ENCODE measurements at regions not wholly inside any gene's neighbourhood (a gene's known extent, or its start where the extent isn't known, plus 50 kb on each side); places are given as distances from the start of the nearest gene placed in this dataset.
"Not testable (repeated sequence)": the region's sequence is repeated elsewhere in the genome, so short reads cannot be mapped to it uniquely, and the experiment has no call there.

- H3K9me3 ChIP-seq (ENCODE audit: control insufficient read depth, insufficient read depth, low read length) = no peaks in the 10 kb centered on the region
- H3K36me3 ChIP-seq (ENCODE audit: control insufficient read depth, insufficient read depth, low read length) = no peaks in the 10 kb centered on the region
- H3K4me1 ChIP-seq (ENCODE audit: control insufficient read depth, insufficient read depth, low read length) = no peaks in the 10 kb centered on the region
- no peak for DNase-seq (ENCODE audit: low read depth in 4 of 6, low spot score in 6 of 6)
- no peak overlapping the region for H3K27ac ChIP-seq (ENCODE audit: low read depth, low read length)
- H3K4me3 ChIP-seq (ENCODE audit: low read depth, low read length) = no peak overlapping the region
- WGBS (ENCODE audit: insufficient coverage) = no CpG with 5 or more reads among the region's 2 CpGs
- H3K27me3 ChIP-seq (ENCODE audit: control insufficient read depth, insufficient read depth, low read length) = no peaks in the 10 kb centered on the region
Measured at GRCh38 chr14:30348445-30348844, 210.5 kb upstream of the G2E3 start.

- Histone ChIP-seq H3K36me3 (ENCODE audit: control insufficient read depth, insufficient read depth, low read length) (no peaks in the 10 kb centered on the region), H3K4me1 (ENCODE audit: control insufficient read depth, insufficient read depth, low read length) (no peaks in the 10 kb centered on the region), H3K9me3 (ENCODE audit: control insufficient read depth, insufficient read depth, low read length) (no peaks in the 10 kb centered on the region), H3K4me3 (ENCODE audit: low read depth, low read length) (no peak overlapping the region), H3K27ac (ENCODE audit: low read depth, low read length) (no peak overlapping the region), H3K27me3 (ENCODE audit: control insufficient read depth, insufficient read depth, low read length) (no peaks in the 10 kb centered on the region)
- peak in 1 of 6 donors; percentile 55 for DNase-seq (ENCODE audit: low read depth in 4 of 6, low spot score in 6 of 6)
- WGBS (ENCODE audit: insufficient coverage) = 78% methylated on average over 2 of the region's 3 CpGs
Measured at GRCh38 chr14:30349520-30349919, 209.4 kb upstream of the G2E3 start.

- Histone ChIP-seq H3K4me1 (ENCODE audit: control insufficient read depth, insufficient read depth, low read length) (no peaks in the 10 kb centered on the region), H3K9me3 (ENCODE audit: control insufficient read depth, insufficient read depth, low read length) (no peaks in the 10 kb centered on the region), H3K36me3 (ENCODE audit: control insufficient read depth, insufficient read depth, low read length) (no peaks in the 10 kb centered on the region), H3K4me3 (ENCODE audit: low read depth, low read length) (no peak overlapping the region), H3K27me3 (ENCODE audit: control insufficient read depth, insufficient read depth, low read length) (no peaks in the 10 kb centered on the region), H3K27ac (ENCODE audit: low read depth, low read length) (no peak overlapping the region)
- peak in 1 of 6 donors; percentile 79 for DNase-seq (ENCODE audit: low read depth in 4 of 6, low spot score in 6 of 6)
- no CpG with 5 or more reads among the region's 1 CpG for WGBS (ENCODE audit: insufficient coverage)
Measured at GRCh38 chr14:30354439-30354838, 204.5 kb upstream of the G2E3 start.

- no peak for DNase-seq (ENCODE audit: low read depth in 4 of 6, low spot score in 6 of 6)
- Histone ChIP-seq H3K27me3 (ENCODE audit: control insufficient read depth, insufficient read depth, low read length) (no peaks in the 10 kb centered on the region), H3K4me3 (ENCODE audit: low read depth, low read length) (no peak overlapping the region), H3K4me1 (ENCODE audit: control insufficient read depth, insufficient read depth, low read length) (no peaks in the 10 kb centered on the region), H3K9me3 (ENCODE audit: control insufficient read depth, insufficient read depth, low read length) (no peaks in the 10 kb centered on the region), H3K36me3 (ENCODE audit: control insufficient read depth, insufficient read depth, low read length) (no peaks in the 10 kb centered on the region), H3K27ac (ENCODE audit: low read depth, low read length) (no peak overlapping the region)
- WGBS (ENCODE audit: insufficient coverage) = 80% methylated on average over 1 of the region's 5 CpGs
Measured at GRCh38 chr14:30355431-30355913, 203.5 kb upstream of the G2E3 start.

GRCh38 chr14:30356438-30357202 lies 202.3 kb upstream of the G2E3 start:
- H3K27me3 ChIP-seq (ENCODE audit: control insufficient read depth, insufficient read depth, low read length) = no peaks in the 10 kb centered on the region
- no peaks in the 10 kb centered on the region for H3K36me3 ChIP-seq (ENCODE audit: control insufficient read depth, insufficient read depth, low read length)
- no peaks in the 10 kb centered on the region for H3K4me1 ChIP-seq (ENCODE audit: control insufficient read depth, insufficient read depth, low read length)
- WGBS (ENCODE audit: insufficient coverage) = 57% methylated on average over 1 of the region's 7 CpGs
- H3K4me3 ChIP-seq (ENCODE audit: low read depth, low read length) = no peak overlapping the region
- no peaks in the 10 kb centered on the region for H3K9me3 ChIP-seq (ENCODE audit: control insufficient read depth, insufficient read depth, low read length)
- peak in 1 of 6 donors; percentile 23 for DNase-seq (ENCODE audit: low read depth in 4 of 6, low spot score in 6 of 6)
- no peak overlapping the region for H3K27ac ChIP-seq (ENCODE audit: low read depth, low read length)

GRCh38 chr14:30357791-30358190 lies 201.2 kb upstream of the G2E3 start:
- Histone ChIP-seq H3K36me3 (ENCODE audit: control insufficient read depth, insufficient read depth, low read length) (no peaks in the 10 kb centered on the region), H3K4me1 (ENCODE audit: control insufficient read depth, insufficient read depth, low read length) (no peaks in the 10 kb centered on the region), H3K27me3 (ENCODE audit: control insufficient read depth, insufficient read depth, low read length) (no peaks in the 10 kb centered on the region), H3K4me3 (ENCODE audit: low read depth, low read length) (no peak overlapping the region), H3K9me3 (ENCODE audit: control insufficient read depth, insufficient read depth, low read length) (no peaks in the 10 kb centered on the region), H3K27ac (ENCODE audit: low read depth, low read length) (no peak overlapping the region)
- WGBS (ENCODE audit: insufficient coverage) = 93% methylated on average over 4 of the region's 8 CpGs
- no peak for DNase-seq (ENCODE audit: low read depth in 4 of 6, low spot score in 6 of 6)

- Histone ChIP-seq H3K4me3 (ENCODE audit: low read depth, low read length) (no peak overlapping the region), H3K27me3 (ENCODE audit: control insufficient read depth, insufficient read depth, low read length) (no peaks in the 10 kb centered on the region), H3K36me3 (ENCODE audit: control insufficient read depth, insufficient read depth, low read length) (no peaks in the 10 kb centered on the region), H3K9me3 (ENCODE audit: control insufficient read depth, insufficient read depth, low read length) (no peaks in the 10 kb centered on the region), H3K27ac (ENCODE audit: low read depth, low read length) (no peak overlapping the region), H3K4me1 (ENCODE audit: control insufficient read depth, insufficient read depth, low read length) (no peaks in the 10 kb centered on the region)
- peak in 1 of 6 donors; percentile 8 for DNase-seq (ENCODE audit: low read depth in 4 of 6, low spot score in 6 of 6)
- 59% methylated on average over 4 of the region's 10 CpGs for WGBS (ENCODE audit: insufficient coverage)
Measured at GRCh38 chr14:30362369-30363218, 196.4 kb upstream of the G2E3 start.

- DNase-seq (ENCODE audit: low read depth in 4 of 6, low spot score in 6 of 6); H3K27ac ChIP-seq (ENCODE audit: low read depth, low read length); H3K27me3 ChIP-seq (ENCODE audit: control insufficient read depth, insufficient read depth, low read length); H3K9me3 ChIP-seq (ENCODE audit: control insufficient read depth, insufficient read depth, low read length); H3K4me1 ChIP-seq (ENCODE audit: control insufficient read depth, insufficient read depth, low read length); H3K4me3 ChIP-seq (ENCODE audit: low read depth, low read length); H3K36me3 ChIP-seq (ENCODE audit: control insufficient read depth, insufficient read depth, low read length): not testable (repeated sequence)
- WGBS (ENCODE audit: insufficient coverage) = 97% methylated on average over 7 of the region's 27 CpGs
Measured at GRCh38 chr14:30363219-30363880, 195.6 kb upstream of the G2E3 start.

- no peaks in the 10 kb centered on the region for H3K4me1 ChIP-seq (ENCODE audit: control insufficient read depth, insufficient read depth, low read length)
- DNase-seq (ENCODE audit: low read depth in 4 of 6, low spot score in 6 of 6) = no peak
- H3K27me3 ChIP-seq (ENCODE audit: control insufficient read depth, insufficient read depth, low read length) = no peaks in the 10 kb centered on the region
- no peak overlapping the region for H3K27ac ChIP-seq (ENCODE audit: low read depth, low read length)
- H3K4me3 ChIP-seq (ENCODE audit: low read depth, low read length) = no peak overlapping the region
- 100% methylated on average over 1 of the region's 6 CpGs for WGBS (ENCODE audit: insufficient coverage)
- H3K9me3 ChIP-seq (ENCODE audit: control insufficient read depth, insufficient read depth, low read length) = no peaks in the 10 kb centered on the region
- no peaks in the 10 kb centered on the region for H3K36me3 ChIP-seq (ENCODE audit: control insufficient read depth, insufficient read depth, low read length)
Measured at GRCh38 chr14:30369502-30370180, 189.3 kb upstream of the G2E3 start.

Data from spinal cord (tissue), 9 donors.